HCT116 (cell line): ENCODE measurements at regions not wholly inside any gene's neighbourhood (a gene's known extent, or its start where the extent isn't known, plus 50 kb on each side); places are given as distances from the start of the nearest gene placed in this dataset.

Experiments
- ATAC-seq: fragments of 200-7000 bp; cut with Tn5 transposase; 2 replicates; pipeline ENCODE4 v1.9.1; 2020; ENCODE audit warnings: mild to moderate bottlenecking, moderate library complexity
- BruUV-seq: library from RNA; stranded (reverse); fragments of 400-500 nt; replicated peaks from 2 replicates; lab custom pipeline; 2021; lab: Mats Ljungman, UMichigan
- CTCF ChIA-PET: fragments of 300-600 bp; sonication (Branson Sonifier 250); formaldehyde crosslinking; loops from one replicate; lab custom pipeline; 2021; ENCODE audit warnings: antibody characterized with exemption; lab: Charles Lee
- POLR2A ChIA-PET: fragments of 300-600, 350-600 bp; sonication (Branson Sonifier 250); formaldehyde crosslinking; loops from one replicate; lab custom pipeline; 2021; ENCODE audit warnings: antibody characterized with exemption; lab: Charles Lee
- RAD21 ChIA-PET, 2 experiments: fragments of 300-600 bp; sonication (Branson Sonifier 250); formaldehyde crosslinking; loops; one replicate each; lab custom pipeline; 2023; ENCODE audit warnings: low total read pairs in 2 of 2; ENCODE audit not compliant: uncharacterized antibody in 2 of 2, unreplicated experiment in 2 of 2, low non-redundant PET in 1 of 2; lab: Charles Lee
- DNase-seq: peaks from one replicate; pipeline ENCODE4 v3.0.0-alpha.2; 2010; ENCODE audit warnings: low read depth, low spot score
- H2AFZ ChIP-seq: fragments of 200-600 bp; shearing (Covaris generic), sonication (generic); 2 replicates; pipeline ENCODE4 v1.6.1; 2017; ENCODE audit warnings: low read depth, mixed run types, mixed read lengths, antibody characterized with exemption, low read length; ENCODE audit not compliant: poor library complexity, severe bottlenecking
- H3K27ac ChIP-seq: 2 replicates; pipeline ENCODE4 v1.5.1; 2012; ENCODE audit warnings: low read depth, low read length
- H3K27me3 ChIP-seq: fragments of 200-600 bp; sonication (generic); 2 replicates; pipeline ENCODE4 v1.6.1; 2016; ENCODE audit warnings: mixed run types, low read length, mixed read lengths; ENCODE audit not compliant: insufficient read depth
- H3K36me3 ChIP-seq, 2 experiments: fragments of 200-500 bp in 1 of 2; fragments of 200-600 bp in 1 of 2; sonication (Bioruptor generic) in 1 of 2; sonication (generic) in 1 of 2; 2 replicates each; pipeline versions ENCODE4 v1.5.1 to v1.6.1; 2014 to 2016; ENCODE audit warnings: low read length in 2 of 2, inconsistent platforms in 1 of 2, mixed read lengths in 1 of 2, mixed run types in 1 of 2; ENCODE audit not compliant: insufficient read depth in 2 of 2, control insufficient read depth in 1 of 2
- H3K4me1 ChIP-seq, 2 experiments: fragments of 200-600 bp in 1 of 2; sonication (generic) in 1 of 2; 2 replicates each; pipeline versions ENCODE4 v1.5.1 to v1.6.1; 2012 to 2017; ENCODE audit warnings: low read length in 2 of 2, inconsistent platforms in 1 of 2, mild to moderate bottlenecking in 1 of 2, mixed read lengths in 1 of 2, mixed run types in 1 of 2, moderate library complexity in 1 of 2; ENCODE audit not compliant: insufficient read depth in 2 of 2, control insufficient read depth in 1 of 2
- H3K4me2 ChIP-seq: fragments of 200-600 bp; sonication (generic); 2 replicates; pipeline ENCODE4 v1.6.1; 2017; ENCODE audit warnings: mixed run types, low read length, mixed read lengths
- H3K4me3 ChIP-seq, 2 experiments: fragments of 200-600 bp in 1 of 2; sonication (generic) in 1 of 2; replicated peaks in 1 of 2; 2 replicates each; pipeline ENCODE4 v1.5.1; 2011 to 2016; ENCODE audit warnings: low read length in 2 of 2, control low read depth in 1 of 2, low read depth in 1 of 2, mild to moderate bottlenecking in 1 of 2, mixed read lengths in 1 of 2, mixed run types in 1 of 2
- H3K79me2 ChIP-seq: fragments of 200-600 bp; sonication (generic); 2 replicates; pipeline ENCODE4 v1.6.1; 2017; ENCODE audit warnings: mild to moderate bottlenecking, mixed run types, low read length, moderate library complexity, mixed read lengths; ENCODE audit not compliant: insufficient read depth
- H3K9ac ChIP-seq: fragments of 200-600 bp; sonication (generic); 2 replicates; pipeline ENCODE4 v1.6.1; 2016; ENCODE audit warnings: low read length, mixed read lengths
- H3K9me2 ChIP-seq: fragments of 200-600 bp; sonication (generic), shearing (Covaris generic); 2 replicates; pipeline ENCODE4 v1.6.1; 2017; ENCODE audit warnings: mixed run types, mild to moderate bottlenecking, moderate library complexity; ENCODE audit not compliant: insufficient read depth
- H3K9me3 ChIP-seq, 2 experiments: fragments of 200-500 bp in 1 of 2; fragments of 200-600 bp in 1 of 2; sonication (Bioruptor generic) in 1 of 2; sonication (generic) in 1 of 2; 2 replicates each; pipeline ENCODE4 v1.6.1; 2014 to 2017; ENCODE audit warnings: low read length in 2 of 2, mixed read lengths in 2 of 2, inconsistent platforms in 1 of 2, low read depth in 1 of 2, mild to moderate bottlenecking in 1 of 2, mixed run types in 1 of 2, moderate library complexity in 1 of 2; ENCODE audit not compliant: control insufficient read depth in 1 of 2, insufficient read depth in 1 of 2
- H4K20me1 ChIP-seq: fragments of 200-600 bp; sonication (generic), shearing (Covaris generic); 2 replicates; pipeline ENCODE4 v1.6.1; 2017; ENCODE audit warnings: mixed run types, mild to moderate bottlenecking, moderate library complexity; ENCODE audit not compliant: insufficient read depth
- CBX3 ChIP-seq: IDR thresholded peaks from 2 replicates; pipeline ENCODE4 v1.6.1; 2012; ENCODE audit warnings: low read depth
- CEBPB ChIP-seq: IDR thresholded peaks from 2 replicates; pipeline ENCODE4 v1.6.1; 2012; ENCODE audit warnings: low read depth
- EGR1 ChIP-seq: IDR thresholded peaks from 2 replicates; pipeline ENCODE4 v1.6.1; 2012; ENCODE audit warnings: low read depth
- EZH2 ChIP-seq: fragments of 200-600 bp; sonication (generic); IDR thresholded peaks from 2 replicates; pipeline ENCODE4 v1.6.1; 2017; ENCODE audit warnings: antibody characterized with exemption, mixed run types
- EZH2phosphoT487 ChIP-seq: fragments of 200-600 bp; IDR thresholded peaks from 2 replicates; pipeline ENCODE4 v1.6.1; 2018; ENCODE audit warnings: antibody characterized with exemption, borderline replicate concordance
- JUND ChIP-seq: IDR thresholded peaks from 2 replicates; pipeline ENCODE4 v1.6.1; 2012
- POLR2A ChIP-seq: IDR thresholded peaks from 2 replicates; pipeline ENCODE4 v1.7.0; 2011; ENCODE audit warnings: borderline replicate concordance; ENCODE audit not compliant: insufficient read depth, insufficient read length; ENCODE audit errors: extremely low read depth
- RAD21 ChIP-seq: IDR thresholded peaks from 2 replicates; pipeline ENCODE4 v1.6.1; 2012; ENCODE audit warnings: low read depth, mild to moderate bottlenecking
- SRF ChIP-seq: IDR thresholded peaks from 2 replicates; pipeline ENCODE4 v1.6.1; 2012; ENCODE audit warnings: low read depth
- ZFX ChIP-seq: fragments of 450-650 bp; IDR thresholded peaks from 2 replicates; pipeline ENCODE4 v1.6.1; 2017
- intact Hi-C: fragments of 100-400 bp; cut with micrococcal nuclease; formaldehyde crosslinking; loops from 2 replicates; pipeline ENCODE4 v1.10.0; 2022
- TF ChIP-seq, protein P1 (sequence below): IDR thresholded peaks from 2 replicates; pipeline ENCODE4 v1.6.1; 2012; ENCODE audit warnings: low read depth
- TF ChIP-seq, protein P2 (sequence below): IDR thresholded peaks from 2 replicates; pipeline ENCODE4 v1.6.1; 2012
- TF ChIP-seq, protein P3 (sequence below): IDR thresholded peaks from 2 replicates; pipeline ENCODE4 v1.6.1; 2012
- TF ChIP-seq, protein P4 (sequence below), 3 experiments: fragments of 200-600 bp in 1 of 3; sonication (generic) in 1 of 3; IDR thresholded peaks in 2 of 3; conservative IDR thresholded peaks in 1 of 3; 2 replicates each; pipeline ENCODE4 v1.5.1; 2012 to 2017; ENCODE audit warnings: low read depth in 2 of 3, low read length in 2 of 3, antibody characterized with exemption in 1 of 3, borderline replicate concordance in 1 of 3, control low read depth in 1 of 3, mild to moderate bottlenecking in 1 of 3, mixed read lengths in 1 of 3, mixed run types in 1 of 3, moderate library complexity in 1 of 3; ENCODE audit not compliant: insufficient read depth in 1 of 3

DNA sequence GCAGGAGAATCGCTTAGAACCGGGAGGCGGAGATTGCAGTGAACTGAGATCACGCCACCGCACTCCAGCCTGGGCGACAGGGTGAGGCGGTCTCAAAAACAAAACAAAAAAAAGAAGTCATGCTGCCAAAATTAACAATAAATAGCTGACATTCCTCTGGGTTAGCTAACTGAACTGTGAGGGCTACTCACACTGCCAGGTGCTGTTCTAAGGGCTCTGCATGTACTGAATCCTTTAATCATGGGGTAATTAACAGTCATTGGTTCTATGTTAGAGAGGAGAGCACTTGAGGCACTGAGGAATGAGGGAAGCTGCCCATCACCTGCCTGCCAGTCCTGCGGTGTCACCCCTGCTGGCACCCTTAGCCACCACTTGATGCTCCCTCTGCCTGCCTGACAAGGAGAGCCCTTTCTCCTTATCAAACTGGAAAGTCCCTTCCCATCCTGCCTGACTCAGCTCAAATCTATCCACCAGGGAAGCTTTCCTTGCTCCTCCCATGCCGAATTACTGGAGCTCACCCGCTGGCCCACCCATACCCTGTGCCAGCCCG lies 73.0 kb upstream of the RIOK3 start:
- Histone ChIP-seq H2AFZ (no peak overlapping the region), H3K79me2 (no peaks in the 10 kb centered on the region), H3K4me2 (no peak overlapping the region; the same call in 1 of the 2 replicates), H3K36me3 (no peaks in the 10 kb centered on the region), H3K4me1 (peaks cover 16 to 22% of the 10 kb centered on the region in 2 experiments), H3K9me3 (no peaks in the 10 kb centered on the region), H3K9me2 (no peaks in the 10 kb centered on the region), H4K20me1 (no peaks in the 10 kb centered on the region), H3K9ac (no peak overlapping the region), H3K27ac (no peak overlapping the region), H3K27me3 (no peaks in the 10 kb centered on the region), H3K4me3 (no peak overlapping the region)
- BruUV-seq, result no TSS peak
- RAD21 ChIA-PET, result no interaction called here
- intact Hi-C loops, result no loop called here
- CTCF ChIA-PET, result interaction anchor here (0.8 to 2.6 kb wide), 5 partner anchors 18 to 566 kb away, joined by 3 to 31 read pairs (median 3); no protein-coding TSS in a partner anchor
- DNase-seq (no peak), ATAC-seq (no peak)
- POLR2A ChIA-PET, result no interaction called here
- TF ChIP-seq, protein P1, sequence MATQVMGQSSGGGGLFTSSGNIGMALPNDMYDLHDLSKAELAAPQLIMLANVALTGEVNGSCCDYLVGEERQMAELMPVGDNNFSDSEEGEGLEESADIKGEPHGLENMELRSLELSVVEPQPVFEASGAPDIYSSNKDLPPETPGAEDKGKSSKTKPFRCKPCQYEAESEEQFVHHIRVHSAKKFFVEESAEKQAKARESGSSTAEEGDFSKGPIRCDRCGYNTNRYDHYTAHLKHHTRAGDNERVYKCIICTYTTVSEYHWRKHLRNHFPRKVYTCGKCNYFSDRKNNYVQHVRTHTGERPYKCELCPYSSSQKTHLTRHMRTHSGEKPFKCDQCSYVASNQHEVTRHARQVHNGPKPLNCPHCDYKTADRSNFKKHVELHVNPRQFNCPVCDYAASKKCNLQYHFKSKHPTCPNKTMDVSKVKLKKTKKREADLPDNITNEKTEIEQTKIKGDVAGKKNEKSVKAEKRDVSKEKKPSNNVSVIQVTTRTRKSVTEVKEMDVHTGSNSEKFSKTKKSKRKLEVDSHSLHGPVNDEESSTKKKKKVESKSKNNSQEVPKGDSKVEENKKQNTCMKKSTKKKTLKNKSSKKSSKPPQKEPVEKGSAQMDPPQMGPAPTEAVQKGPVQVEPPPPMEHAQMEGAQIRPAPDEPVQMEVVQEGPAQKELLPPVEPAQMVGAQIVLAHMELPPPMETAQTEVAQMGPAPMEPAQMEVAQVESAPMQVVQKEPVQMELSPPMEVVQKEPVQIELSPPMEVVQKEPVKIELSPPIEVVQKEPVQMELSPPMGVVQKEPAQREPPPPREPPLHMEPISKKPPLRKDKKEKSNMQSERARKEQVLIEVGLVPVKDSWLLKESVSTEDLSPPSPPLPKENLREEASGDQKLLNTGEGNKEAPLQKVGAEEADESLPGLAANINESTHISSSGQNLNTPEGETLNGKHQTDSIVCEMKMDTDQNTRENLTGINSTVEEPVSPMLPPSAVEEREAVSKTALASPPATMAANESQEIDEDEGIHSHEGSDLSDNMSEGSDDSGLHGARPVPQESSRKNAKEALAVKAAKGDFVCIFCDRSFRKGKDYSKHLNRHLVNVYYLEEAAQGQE, result no peak
- TF ChIP-seq POLR2A (no peak), CBX3 (no peak), CEBPB (no peak), ZFX (no peak), RAD21 (no peak), EZH2 (no peak), EGR1 (no peak), EZH2phosphoT487 (no peak), SRF (no peak), JUND (no peak)
- TF ChIP-seq, protein P2, sequence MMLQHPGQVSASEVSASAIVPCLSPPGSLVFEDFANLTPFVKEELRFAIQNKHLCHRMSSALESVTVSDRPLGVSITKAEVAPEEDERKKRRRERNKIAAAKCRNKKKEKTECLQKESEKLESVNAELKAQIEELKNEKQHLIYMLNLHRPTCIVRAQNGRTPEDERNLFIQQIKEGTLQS, result no peak
- TF ChIP-seq, protein P3, sequence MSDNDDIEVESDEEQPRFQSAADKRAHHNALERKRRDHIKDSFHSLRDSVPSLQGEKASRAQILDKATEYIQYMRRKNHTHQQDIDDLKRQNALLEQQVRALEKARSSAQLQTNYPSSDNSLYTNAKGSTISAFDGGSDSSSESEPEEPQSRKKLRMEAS, result no peak
- TF ChIP-seq, protein P4, sequence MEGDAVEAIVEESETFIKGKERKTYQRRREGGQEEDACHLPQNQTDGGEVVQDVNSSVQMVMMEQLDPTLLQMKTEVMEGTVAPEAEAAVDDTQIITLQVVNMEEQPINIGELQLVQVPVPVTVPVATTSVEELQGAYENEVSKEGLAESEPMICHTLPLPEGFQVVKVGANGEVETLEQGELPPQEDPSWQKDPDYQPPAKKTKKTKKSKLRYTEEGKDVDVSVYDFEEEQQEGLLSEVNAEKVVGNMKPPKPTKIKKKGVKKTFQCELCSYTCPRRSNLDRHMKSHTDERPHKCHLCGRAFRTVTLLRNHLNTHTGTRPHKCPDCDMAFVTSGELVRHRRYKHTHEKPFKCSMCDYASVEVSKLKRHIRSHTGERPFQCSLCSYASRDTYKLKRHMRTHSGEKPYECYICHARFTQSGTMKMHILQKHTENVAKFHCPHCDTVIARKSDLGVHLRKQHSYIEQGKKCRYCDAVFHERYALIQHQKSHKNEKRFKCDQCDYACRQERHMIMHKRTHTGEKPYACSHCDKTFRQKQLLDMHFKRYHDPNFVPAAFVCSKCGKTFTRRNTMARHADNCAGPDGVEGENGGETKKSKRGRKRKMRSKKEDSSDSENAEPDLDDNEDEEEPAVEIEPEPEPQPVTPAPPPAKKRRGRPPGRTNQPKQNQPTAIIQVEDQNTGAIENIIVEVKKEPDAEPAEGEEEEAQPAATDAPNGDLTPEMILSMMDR (IDR thresholded peaks at IDR 0.05 in 2 of 3, conservative IDR thresholded peaks at IDR 0.05 in 1 of 3; ENCODE audit: borderline replicate concordance in 1 of 3, insufficient read depth in 1 of 3, low read depth in 2 of 3, low read length in 2 of 3), result no peak
